NCI-H2081 (cell line): ENCODE measurements at regions not wholly inside any gene's neighbourhood (a gene's known extent, or its start where the extent isn't known, plus 50 kb on each side); places are given as distances from the start of the nearest gene placed in this dataset.
A peak's percentile ranks its signal among the peaks of the same experiment; 100 is the strongest.
"Not testable (repeated sequence)": the region's sequence is repeated elsewhere in the genome, so short reads cannot be mapped to it uniquely, and the experiment has no call there.

Experiments
- DNase-seq, 2 experiments: peaks; one replicate each; lab custom pipeline; 2025; lab: John Stamatoyannopoulos, UW

DNA sequence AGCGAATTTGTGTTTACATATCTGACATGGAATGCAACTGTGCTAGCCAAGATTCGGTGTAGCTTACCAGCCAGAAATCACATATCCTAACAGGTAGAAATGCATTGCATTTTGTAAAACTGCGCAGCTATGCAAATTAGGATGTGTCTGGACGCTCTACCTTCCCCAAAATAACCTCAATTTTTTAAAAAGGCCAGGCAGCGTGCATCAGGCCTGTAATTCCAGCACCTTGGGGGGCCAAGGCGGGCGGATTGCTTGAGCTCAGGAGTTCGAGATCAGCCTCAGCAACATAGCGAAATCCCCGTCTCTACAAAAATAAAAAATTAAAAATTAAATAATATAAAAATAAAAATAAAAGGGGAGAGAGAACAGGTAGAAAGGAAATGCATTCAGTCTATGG, 305.0 kb downstream of the TYW1 start:
- DNase-seq, result no peak

DNA sequence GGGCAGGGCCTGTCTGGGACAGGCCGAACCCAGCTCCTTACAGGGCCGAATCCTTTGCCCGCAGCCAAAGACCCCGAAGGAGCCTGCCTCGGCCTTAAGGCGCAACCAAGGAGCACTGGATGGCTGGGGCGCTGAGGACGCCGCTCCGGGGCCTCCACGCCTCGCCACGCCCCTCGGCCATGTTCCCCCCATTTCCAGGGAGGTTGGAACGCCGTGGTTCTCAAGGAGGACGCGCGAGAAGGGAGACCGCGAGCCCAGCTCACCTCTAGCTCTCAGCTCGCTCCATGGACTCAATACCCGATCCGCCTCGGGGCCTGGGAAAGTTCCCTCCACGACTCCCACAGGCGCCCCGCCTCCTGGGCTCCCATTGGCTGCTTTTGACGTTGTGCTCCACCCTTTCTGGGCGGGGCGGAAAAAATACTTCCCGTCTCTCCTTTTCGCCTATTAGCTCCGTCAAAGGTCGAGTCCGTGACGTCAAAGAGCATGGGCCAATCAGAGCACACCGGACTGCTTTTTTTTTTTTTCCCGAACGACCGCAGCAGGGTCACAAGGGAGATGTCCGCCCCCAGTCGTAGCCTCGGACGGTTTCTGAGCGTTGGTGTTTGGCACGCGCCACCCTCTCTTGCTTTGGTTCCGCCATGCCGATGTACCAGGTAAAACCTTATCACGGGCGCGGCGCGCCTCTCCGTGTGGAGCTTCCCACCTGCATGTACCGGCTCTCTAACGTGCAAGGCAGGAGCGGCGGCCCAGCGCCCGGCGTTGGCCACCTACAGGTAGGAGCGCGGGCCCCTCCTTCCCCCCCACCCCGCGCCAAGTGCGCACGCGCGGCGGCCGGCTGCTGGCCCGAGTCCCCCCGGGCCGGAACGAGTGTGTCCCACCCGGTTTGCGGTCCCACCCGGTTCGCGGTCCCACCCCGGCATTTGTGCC, 305.7 kb downstream of the TYW1 start:
- DNase-seq, result peak; percentile 99

DNA sequence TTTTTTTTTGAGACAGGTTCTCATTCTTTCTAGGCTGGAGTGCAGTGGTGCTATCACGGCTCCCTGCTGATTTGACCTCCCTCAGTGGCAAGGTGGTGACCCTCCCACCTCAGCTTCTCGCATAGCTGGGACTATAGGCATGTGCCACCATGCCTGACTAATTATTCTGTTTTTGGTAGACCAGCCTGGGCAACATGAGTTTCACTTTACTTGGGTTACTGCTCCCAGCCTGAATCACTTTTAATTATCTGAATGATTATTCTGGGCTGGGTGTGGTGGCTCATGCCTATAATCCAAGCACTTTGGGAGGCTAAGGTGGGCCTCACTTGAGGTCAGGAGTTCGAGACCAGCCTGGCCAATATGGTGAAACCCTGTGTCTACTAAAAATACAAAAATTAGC, 308.2 kb downstream of the TYW1 start:
- not testable (repeated sequence) for DNase-seq

DNA sequence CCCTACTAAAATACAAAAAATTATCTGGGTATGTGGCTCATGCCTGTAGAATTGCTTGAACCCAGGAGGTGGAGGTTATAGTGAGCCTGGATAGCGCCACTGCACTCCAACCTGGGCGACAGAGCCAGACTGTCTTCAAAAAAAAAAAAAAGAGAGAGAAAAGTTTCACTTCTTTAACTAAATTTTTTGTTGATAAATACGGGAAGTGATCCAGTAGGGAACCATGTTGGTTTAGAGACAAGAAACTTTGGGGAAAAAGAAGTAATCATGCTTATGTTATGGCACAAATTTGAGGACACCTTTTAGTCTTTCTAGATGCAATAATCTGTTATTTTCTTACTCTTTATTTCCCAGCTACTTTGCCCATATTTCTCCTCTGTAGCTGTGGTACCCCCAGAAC, 309.7 kb downstream of the TYW1 start:
- no peak for DNase-seq

DNA sequence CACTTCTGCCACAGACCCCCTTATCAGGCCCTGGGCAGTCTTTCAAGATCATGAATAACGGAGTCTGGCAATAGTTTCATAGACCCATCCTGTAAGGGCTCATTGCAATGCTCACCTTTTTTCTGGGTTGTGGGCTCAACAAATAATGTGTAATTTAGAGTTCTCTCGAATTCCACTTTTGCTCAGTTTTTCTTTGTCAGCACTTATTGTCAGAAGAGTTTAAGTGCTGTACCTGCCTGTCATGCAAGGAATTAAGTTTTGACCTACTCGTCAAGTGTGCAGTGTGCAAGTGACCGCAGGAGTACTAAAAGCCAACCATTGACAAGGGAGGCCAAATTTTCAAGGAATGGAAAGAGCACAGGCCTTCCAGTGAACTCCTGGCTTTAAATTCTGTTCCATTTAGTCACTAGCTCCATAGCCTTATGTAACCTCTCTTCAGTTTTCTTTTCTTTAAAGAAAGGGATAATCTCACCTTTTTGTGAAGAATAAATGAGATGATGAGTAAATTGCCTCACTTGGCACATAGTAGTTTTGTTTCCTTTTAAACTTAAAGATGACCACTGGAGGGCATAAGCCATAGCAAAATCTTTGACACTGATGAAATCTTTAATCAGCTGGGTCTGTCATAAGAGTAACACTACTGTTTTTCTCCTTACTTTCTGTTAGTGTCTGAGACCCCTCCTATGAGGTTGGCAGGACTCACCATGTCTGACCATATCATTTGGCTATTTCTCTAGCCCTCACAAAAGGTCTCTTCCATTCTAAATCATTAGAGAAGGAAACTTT, 313.3 kb downstream of the TYW1 start:
- no peak for DNase-seq

DNA sequence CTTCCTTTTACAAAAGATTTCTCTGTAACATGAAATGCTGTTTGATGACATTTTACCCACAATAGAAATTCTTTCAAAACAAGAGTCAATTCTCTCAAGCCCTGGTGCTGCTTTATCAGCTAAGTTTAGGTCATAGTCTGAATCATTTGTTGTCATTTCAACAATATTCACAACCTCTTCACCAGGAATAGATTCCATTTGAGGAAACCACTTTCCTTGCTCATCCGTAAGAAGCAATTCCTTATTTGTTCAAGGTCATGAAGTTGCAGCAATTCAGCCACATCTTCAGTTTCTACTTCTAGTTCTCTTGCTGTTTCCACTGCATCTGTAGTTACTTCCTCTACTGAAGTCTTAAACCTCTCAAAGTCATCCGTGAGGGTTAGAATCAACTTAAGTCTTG, 315.3 kb downstream of the TYW1 start:
- no peak for DNase-seq

DNA sequence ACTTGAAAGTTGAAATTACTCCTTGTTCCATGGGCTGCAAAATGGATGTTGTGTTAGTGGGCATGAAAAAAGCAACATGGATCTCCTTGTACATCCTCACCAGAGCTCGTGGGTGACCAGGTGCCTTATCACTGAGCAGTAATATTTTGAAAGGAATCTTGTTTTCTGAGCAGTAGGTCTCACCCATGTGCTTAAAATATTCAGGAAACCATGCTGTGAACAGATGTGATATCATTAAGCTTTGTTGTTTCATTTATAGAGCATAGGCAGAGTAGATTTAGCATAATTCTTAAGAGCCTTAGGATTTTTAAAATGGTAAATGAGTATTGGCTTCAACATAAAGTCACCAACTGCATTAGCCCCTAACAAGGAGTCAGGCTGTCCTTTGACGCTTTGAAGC, 316.6 kb downstream of the TYW1 start:
- DNase-seq, result no peak

DNA sequence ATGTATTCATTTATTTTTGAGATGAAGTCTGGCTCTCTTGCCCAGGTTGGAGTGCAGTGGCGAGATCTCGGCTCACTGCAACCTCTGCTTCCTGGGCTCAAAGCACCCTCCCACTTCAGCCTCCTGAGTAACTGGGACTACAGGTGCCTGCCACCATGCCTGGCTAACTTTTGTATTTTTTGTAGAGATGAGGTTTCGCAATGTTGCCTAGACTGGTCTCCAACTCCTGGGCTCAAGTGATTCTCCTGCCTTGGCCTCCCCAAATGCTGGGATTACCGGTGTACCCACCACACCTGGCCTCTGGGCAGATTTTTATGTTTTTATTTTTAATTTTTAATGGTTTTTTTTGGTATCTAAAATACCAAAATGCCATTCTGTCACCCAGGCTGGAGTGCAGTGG, 320.3 kb downstream of the TYW1 start:
- not testable (repeated sequence) for DNase-seq

DNA sequence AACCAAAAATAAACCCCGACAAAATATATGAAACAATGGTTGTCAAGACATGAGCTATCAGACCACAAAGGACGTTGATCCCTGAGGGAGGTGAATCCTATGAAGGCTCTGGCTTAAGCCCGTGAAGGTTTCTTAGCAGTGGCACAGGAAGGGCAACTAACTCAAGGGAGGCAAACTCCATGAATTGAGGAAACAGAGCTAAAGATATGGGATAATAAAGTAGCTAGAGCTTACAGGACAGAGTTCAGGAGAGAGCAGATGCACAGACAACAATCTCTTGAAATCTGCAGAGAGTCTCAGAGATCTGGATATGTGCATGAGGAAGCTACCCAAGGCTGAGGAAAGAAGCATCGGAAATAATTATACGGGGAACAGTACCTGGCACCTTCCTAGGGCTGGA, 331.6 kb downstream of the TYW1 start:
- not testable (repeated sequence) for DNase-seq

DNA sequence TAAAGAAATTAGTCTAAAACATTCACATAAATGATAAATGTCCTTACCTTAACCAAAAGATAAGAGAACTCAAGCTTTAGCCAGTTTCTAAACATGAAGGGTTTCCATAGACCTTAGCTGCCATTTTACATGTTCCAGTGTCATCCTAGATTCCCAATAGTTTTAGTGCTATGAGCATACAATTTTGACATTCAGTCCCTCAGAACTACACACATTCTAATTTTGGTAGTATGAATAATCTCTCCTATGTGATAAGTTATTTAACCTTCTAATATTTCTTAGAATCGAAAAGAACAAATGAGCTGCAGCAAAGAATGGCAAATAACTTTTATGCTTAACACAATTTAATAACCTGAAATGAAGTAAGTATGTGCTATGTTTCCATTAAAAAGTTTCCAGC, 338.5 kb downstream of the TYW1 start:
- not testable (repeated sequence) for DNase-seq

DNA sequence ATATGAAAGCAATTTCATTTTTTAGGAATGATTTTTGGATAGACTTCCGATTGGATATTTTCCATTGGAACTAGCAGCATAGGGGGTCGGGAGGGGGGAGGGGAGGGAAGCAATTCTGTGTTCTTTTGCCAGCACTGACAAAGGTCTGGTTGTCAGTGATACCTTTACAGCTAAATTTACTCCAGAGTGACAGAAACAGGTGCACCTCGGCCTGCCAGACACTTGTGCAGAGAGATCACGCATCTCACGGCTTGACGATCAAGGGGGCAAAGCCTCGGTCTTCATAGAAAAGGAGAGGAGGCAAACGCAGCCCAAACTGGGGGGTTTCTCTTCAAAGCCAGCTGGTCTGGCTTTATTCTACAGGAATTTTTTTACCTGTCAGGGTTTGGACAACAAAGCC, 339.0 kb downstream of the TYW1 start:
- not testable (repeated sequence) for DNase-seq

DNA sequence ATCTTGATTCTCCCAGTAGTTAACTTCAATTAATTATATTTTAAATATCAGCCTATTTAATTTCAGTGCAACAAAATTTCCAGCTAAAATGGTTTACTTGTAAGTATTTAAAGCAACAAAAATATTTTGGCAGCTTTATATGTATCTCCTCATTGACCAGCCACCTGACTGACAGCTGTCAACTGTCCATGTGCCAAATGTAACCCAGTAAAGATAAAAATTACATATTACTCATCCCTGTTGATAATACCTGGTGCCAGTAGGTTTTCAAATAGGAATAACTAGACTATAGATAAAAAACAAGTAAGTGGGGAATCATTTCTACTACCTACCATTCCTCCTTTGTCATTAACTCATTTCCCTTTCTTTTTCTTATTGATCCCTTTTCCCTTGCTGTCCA, 341.9 kb downstream of the TYW1 start:
- not testable (repeated sequence) for DNase-seq

DNA sequence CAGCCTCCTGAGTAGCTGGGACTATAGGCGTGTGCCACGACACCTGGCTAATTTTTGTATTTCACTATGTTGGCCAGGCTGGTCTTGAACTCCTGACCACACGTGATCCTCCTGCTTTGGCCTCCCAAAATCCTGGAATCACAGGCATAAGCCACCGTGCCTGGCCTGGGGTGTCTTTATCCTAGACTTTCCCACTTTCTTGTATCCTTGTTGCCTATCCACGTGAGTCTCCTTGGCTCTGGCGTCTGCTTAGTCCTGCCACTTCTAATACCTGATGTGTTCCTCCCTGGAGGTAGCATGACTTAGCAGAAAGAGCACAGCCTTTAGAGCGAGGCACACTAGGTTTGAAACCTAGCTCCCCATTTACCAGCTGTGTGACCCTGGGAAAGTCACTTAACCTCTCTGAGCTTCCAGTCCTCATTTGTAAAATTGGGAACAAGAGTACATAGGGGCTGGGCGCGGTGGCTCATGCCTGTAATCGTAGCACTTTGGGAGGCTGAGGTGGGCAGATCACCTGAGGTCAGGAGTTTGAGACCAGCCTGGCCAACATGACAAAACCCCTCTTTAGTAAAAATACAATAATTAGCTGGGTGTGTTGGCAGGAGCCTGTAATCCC, 344.6 kb downstream of the TYW1 start:
- no peak for DNase-seq

DNA sequence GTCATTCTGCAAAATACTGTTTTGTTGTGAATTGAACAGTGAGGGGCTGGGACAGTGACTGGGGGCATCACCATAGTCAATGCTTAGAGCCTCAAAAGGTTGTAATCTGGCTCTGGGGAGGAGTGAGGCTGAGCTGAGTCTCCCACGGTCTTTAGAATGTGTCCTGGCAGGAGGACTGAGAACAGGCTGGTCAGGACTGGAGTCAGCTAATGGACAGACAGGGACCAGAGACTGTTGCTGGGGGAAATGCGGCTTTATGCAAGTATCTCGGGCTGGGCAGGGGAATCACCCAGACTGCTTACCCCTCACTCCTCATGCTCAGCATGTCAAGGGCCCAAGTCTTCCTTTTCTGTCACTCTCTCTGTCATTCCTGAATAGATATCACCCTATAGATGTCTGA, 346.5 kb downstream of the TYW1 start:
- DNase-seq, result no peak

DNA sequence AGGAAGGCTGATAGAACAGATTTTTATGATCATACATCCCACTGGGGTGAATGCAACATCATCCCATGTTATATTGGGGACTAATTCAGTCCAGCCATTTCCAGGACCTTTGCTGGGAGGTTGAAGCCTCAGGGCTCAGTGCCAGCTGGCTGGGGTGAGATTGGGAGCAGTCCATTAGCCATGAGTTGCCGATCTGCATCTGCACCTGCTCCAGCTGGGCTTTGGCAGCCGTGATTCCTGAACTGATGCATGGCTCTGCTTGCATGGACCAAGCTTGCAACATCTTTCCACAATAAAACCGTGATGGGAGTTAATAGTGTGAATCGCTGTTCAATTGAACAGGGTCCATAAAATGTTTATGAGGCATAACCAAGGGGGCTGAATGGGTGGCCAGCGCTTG, 346.9 kb downstream of the TYW1 start:
- DNase-seq, result peak in 1 of 2 experiments; percentile 79

DNA sequence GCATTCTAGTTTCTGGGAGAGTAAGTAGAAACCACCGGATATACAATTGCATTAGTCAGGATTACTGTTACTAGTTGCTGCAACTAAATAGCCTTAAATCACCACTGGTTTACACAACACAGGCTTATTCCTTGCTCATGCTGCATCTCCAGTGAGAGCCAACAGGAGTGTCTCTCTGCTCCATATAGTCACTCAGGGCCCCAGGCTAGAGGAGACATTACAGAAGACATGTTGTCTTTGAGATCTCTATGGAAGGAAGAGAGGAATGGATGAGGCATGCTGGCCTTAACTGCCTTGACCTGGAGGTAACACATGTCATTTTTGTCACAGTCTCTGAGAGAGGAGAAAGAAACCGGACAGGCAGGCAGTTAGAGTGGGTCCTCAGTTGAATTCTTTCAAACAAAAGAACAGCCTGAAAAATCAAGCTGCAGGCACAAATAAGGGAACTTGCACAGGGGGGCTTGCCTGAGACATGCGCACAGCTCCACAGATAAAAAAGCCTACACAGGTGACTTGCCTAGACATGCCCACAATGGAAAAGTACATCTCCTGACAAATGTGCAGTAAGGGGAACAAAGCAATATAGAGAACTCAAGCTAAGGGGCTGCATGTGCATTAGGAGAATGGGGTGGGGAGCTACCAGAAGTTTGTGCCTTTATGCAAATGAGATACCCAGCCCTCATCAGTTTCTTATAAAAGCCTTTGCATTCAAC, 348.0 kb downstream of the TYW1 start:
- DNase-seq, result no peak

DNA sequence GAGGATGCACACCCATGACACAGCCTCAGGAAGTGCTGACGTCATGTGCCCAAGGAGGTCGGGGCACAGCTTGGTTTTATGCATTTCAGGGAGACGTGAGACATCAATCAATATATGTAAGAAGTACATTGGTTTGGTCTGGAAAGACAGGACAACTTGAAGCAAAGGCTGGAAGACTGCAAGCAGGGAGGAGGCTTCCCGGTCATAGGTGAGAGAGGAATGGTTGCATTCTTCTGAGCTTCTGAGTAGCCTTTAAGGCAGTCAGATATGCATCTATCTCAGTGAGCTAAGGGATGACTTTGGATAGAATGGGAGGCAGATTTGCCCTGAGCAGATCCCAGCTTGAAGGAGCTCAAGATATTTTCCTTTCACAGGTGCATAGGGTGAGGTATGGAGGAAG, 349.5 kb downstream of the TYW1 start:
- no peak for DNase-seq

DNA sequence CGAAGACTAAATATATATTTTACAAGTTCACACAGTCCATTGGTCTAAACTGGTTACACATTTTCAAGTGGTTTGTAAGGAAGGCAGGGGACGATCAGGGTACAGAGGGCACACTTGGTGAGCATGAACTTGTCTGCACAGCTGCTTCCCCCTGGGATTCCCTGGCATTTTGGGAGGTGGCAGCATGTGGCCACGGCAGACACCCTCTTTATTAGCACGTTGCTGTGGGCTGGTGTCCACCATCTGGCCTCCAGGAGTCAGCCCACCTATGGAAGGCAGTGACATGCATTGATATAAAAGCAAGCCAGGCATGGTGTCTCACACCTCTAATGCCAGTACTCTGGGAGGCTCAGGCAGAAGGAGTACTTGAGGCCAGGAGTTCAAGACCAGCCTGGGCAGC, 350.2 kb downstream of the TYW1 start:
- no peak for DNase-seq

DNA sequence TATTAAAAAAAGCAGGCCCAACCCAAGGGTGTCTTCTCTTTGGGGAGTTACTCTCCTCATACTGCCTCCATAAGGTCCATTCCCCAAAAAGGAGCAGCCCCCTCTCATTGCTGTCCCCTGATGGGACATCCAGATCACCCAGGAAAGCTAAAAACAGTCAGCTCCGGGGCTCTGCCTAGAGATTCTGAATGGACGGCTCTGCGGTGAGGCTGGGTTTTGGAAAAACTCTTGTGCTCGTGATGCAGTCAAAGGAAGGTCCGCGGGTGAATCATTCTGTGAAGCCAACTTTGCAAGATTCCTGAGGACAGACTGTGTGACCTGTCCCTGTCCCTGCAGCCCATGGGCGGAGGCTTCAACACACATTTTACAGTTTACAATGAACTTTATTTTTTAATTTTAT, 351.5 kb downstream of the TYW1 start:
- no peak for DNase-seq

DNA sequence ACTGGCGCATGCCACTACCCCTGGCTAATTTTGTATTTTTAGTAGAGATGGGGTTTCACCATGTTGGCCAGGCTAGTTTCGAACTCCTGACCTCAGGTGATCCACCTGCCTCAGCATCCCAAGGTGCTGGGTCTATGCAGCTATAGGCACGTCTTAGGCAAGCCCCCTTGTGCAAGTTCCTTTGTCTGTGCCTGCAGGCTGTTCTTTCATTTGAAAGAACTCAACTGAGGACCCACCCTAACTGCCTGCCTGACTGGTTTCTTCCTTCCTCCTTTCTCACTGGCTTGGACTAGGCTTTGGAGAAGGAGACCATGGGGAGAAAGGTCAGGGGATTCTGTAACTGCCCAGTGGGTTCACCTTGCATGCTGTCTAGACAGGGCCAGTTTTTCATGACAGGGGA, 361.0 kb downstream of the TYW1 start:
- not testable (repeated sequence) for DNase-seq

DNA sequence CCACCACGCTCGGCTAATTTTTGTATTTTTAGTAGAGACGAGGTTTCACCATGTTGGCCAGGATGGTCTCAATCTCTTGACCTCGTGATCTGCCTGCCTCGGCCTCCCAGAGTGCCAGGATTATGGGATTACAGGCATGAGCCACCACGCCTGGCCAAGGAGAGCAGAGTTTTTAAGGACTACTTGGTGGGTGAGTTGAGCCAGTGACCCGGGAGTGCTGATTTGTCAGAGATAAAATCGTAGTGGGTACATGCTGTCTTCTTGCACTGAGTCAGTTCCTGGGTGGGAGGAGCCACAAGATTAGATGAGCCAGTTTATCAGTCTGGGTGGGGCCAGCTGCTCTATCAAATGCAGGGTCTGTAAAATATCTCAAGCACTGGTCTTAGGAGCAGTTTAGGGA, 361.7 kb downstream of the TYW1 start:
- not testable (repeated sequence) for DNase-seq

DNA sequence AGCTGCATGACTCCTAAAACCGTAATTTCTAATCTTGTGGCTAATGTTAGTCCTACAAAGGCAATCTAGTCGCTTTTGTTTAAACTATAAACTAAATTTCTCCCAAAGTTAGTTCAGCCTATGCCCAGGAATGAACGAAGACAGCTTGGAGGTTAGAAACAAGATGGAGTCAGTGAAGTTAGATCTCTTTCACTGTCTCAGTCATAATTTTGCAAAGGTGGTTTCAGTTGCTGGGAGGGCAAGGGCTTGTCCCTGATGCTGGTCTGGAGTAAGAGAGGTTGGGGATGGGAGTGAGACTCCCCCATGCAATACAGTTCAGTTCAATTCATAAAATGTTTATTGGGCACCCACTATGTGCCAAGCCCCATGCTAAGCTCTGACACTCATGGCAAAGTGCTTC, 362.1 kb downstream of the TYW1 start:
- DNase-seq, result not testable (repeated sequence)
